SK-N-SH (cell line): ENCODE measurements at regions not wholly inside any gene's neighbourhood (a gene's known extent, or its start where the extent isn't known, plus 50 kb on each side); places are given as distances from the start of the nearest gene placed in this dataset.

Experiments used
- CTCF ChIA-PET: fragments of 300-600, 350-600 bp; formaldehyde crosslinking; extraction: SDS; loops from one replicate; lab custom pipeline; 2021; lab: Yijun Ruan, JAX
- POLR2A ChIA-PET: fragments of 350-600 bp; sonication (Branson Sonifier 250); formaldehyde crosslinking; extraction: SDS; loops from one replicate; lab custom pipeline; 2020; ENCODE audit warnings: antibody characterized with exemption, inconsistent platforms; lab: Yijun Ruan, JAX
- DNase-seq: peaks from one replicate; pipeline ENCODE4 v3.0.0; 2012
- H2AFZ ChIP-seq: fragments of 200-600 bp; sonication (generic); 2 replicates; pipeline ENCODE4 v1.8.1; 2016; ENCODE audit warnings: antibody characterized with exemption, mild to moderate bottlenecking, low read depth
- H3F3A ChIP-seq: fragments of 200-600 bp; sonication (generic); replicated peaks from 2 replicates; pipeline ENCODE3; 2016; ENCODE audit warnings: antibody characterized with exemption, mild to moderate bottlenecking; ENCODE audit not compliant: insufficient read depth
- H3K27ac ChIP-seq, 2 experiments: fragments of 200-500 bp in 1 of 2; fragments of 200-600 bp in 1 of 2; sonication (Bioruptor generic) in 1 of 2; sonication (generic), shearing (Covaris generic) in 1 of 2; 2 replicates each; pipeline versions ENCODE4 v1.5.1 to v1.6.1; 2014 to 2016; ENCODE audit warnings: low read depth in 2 of 2, inconsistent platforms in 1 of 2, low read length in 1 of 2, mild to moderate bottlenecking in 1 of 2, mixed read lengths in 1 of 2
- H3K27me3 ChIP-seq: fragments of 200-600 bp; sonication (generic), shearing (Covaris generic); 2 replicates; pipeline ENCODE4 v1.6.1; 2016; ENCODE audit warnings: mixed run types; ENCODE audit not compliant: insufficient read depth
- H3K36me3 ChIP-seq, 2 experiments: fragments of 200-500 bp in 1 of 2; fragments of 200-600 bp in 1 of 2; sonication (Bioruptor generic) in 1 of 2; sonication (generic) in 1 of 2; replicated peaks in 1 of 2; 2 replicates each; pipeline versions ENCODE3 to v1.5.1; 2014 to 2016; ENCODE audit warnings: low read length in 1 of 2, mild to moderate bottlenecking in 1 of 2; ENCODE audit not compliant: insufficient read depth in 2 of 2, control insufficient read depth in 1 of 2
- H3K4me1 ChIP-seq, 2 experiments: fragments of 200-500 bp in 1 of 2; fragments of 200-600 bp in 1 of 2; sonication (Bioruptor generic) in 1 of 2; sonication (generic), shearing (Covaris generic) in 1 of 2; 2 replicates each; pipeline versions ENCODE4 v1.5.1 to v1.6.1; 2014 to 2016; ENCODE audit warnings: low read depth in 1 of 2, low read length in 1 of 2, mixed run types in 1 of 2; ENCODE audit not compliant: insufficient read depth in 2 of 2, control insufficient read depth in 1 of 2
- H3K4me2 ChIP-seq: fragments of 200-600 bp; sonication (generic), shearing (Covaris generic); 2 replicates; pipeline ENCODE4 v1.6.1; 2017; ENCODE audit warnings: mixed run types
- H3K4me3 ChIP-seq, 2 experiments: fragments of 200-500 bp in 1 of 2; fragments of 200-600 bp in 1 of 2; sonication (Bioruptor generic) in 1 of 2; sonication (generic), shearing (Covaris generic) in 1 of 2; 2 replicates each; pipeline versions ENCODE4 v1.5.1 to v1.8.1; 2014 to 2016; ENCODE audit warnings: low read depth in 2 of 2, inconsistent platforms in 1 of 2, low read length in 1 of 2, mild to moderate bottlenecking in 1 of 2, mixed read lengths in 1 of 2, moderate library complexity in 1 of 2
- H3K79me2 ChIP-seq: fragments of 200-600 bp; sonication (generic); 2 replicates; pipeline ENCODE4 v1.8.1; 2017; ENCODE audit warnings: mild to moderate bottlenecking; ENCODE audit not compliant: insufficient read depth
- H3K9ac ChIP-seq: fragments of 200-600 bp; sonication (generic); 2 replicates; pipeline ENCODE4 v1.6.1; 2017; ENCODE audit warnings: mixed run types
- H3K9me2 ChIP-seq: fragments of 200-600 bp; sonication (generic); 2 replicates; pipeline ENCODE4 v1.6.1; 2017; ENCODE audit warnings: mixed run types
- H3K9me3 ChIP-seq: fragments of 200-600 bp; sonication (generic); 2 replicates; pipeline ENCODE4 v1.6.1; 2017; ENCODE audit warnings: mixed run types, mild to moderate bottlenecking, moderate library complexity
- H4K20me1 ChIP-seq: fragments of 200-600 bp; sonication (generic); 2 replicates; pipeline ENCODE4 v1.6.1; 2017; ENCODE audit warnings: mild to moderate bottlenecking, mixed run types; ENCODE audit not compliant: insufficient read depth
- FOXJ3 ChIP-seq: sonication (generic); formaldehyde crosslinking; IDR thresholded peaks from 2 replicates; pipeline ENCODE4 v1.5.1; 2020; ENCODE audit warnings: mild to moderate bottlenecking, missing genetic modification reagents
- GATA2 ChIP-seq: sonication (generic); formaldehyde crosslinking; IDR thresholded peaks from 2 replicates; pipeline ENCODE4 v1.5.0; 2020; ENCODE audit warnings: mild to moderate bottlenecking, missing genetic modification reagents
- JUND ChIP-seq: IDR thresholded peaks from 2 replicates; pipeline ENCODE4 v1.4.0; 2012
- NFIC ChIP-seq: IDR thresholded peaks from 2 replicates; pipeline ENCODE4 v1.4.0; 2012; ENCODE audit warnings: borderline replicate concordance
- NRF1 ChIP-seq: IDR thresholded peaks from 2 replicates; pipeline ENCODE4 v1.6.1; 2012; ENCODE audit warnings: low read depth, mild to moderate bottlenecking, low read length
- PBX3 ChIP-seq: IDR thresholded peaks from 2 replicates; pipeline ENCODE4; 2012
- POLR2AphosphoS5 ChIP-seq: IDR thresholded peaks from 2 replicates; pipeline ENCODE4 v1.6.1; 2012; ENCODE audit warnings: low read depth, low read length
- RAD21 ChIP-seq: IDR thresholded peaks from 2 replicates; pipeline ENCODE4 v1.6.1; 2012; ENCODE audit warnings: mild to moderate bottlenecking, low read length
- REST ChIP-seq: IDR thresholded peaks from 2 replicates; pipeline ENCODE4 v1.6.1; 2012; ENCODE audit warnings: mild to moderate bottlenecking, low read depth, low read length, moderate library complexity
- TAF1 ChIP-seq: IDR thresholded peaks from 2 replicates; pipeline ENCODE4 v1.6.1; 2012; ENCODE audit warnings: low read depth, mild to moderate bottlenecking, low read length, moderate library complexity, borderline replicate concordance
- TEAD4 ChIP-seq: IDR thresholded peaks from 2 replicates; pipeline ENCODE4 v1.4.0; 2012; ENCODE audit warnings: mild to moderate bottlenecking, borderline replicate concordance; ENCODE audit not compliant: insufficient read depth
- YY1 ChIP-seq: IDR thresholded peaks from 2 replicates; pipeline ENCODE4 v1.4.0; 2012; ENCODE audit warnings: low read depth, mild to moderate bottlenecking
- ZBTB33 ChIP-seq: IDR thresholded peaks from 2 replicates; pipeline ENCODE4 v1.4.0; 2012; ENCODE audit warnings: low read depth, borderline replicate concordance
- WGBS: methylation state at CpG from one replicate; pipeline ENCODE4 v1.1.6; 2017; ENCODE audit warnings: low lambda C conversion rate; 5-methylcytosine and 5-hydroxymethylcytosine counted together
- TF ChIP-seq, protein P1 (sequence below): fragments of 200-600 bp; sonication (generic); IDR thresholded peaks from 2 replicates; pipeline ENCODE4 v1.6.1; 2017; ENCODE audit warnings: antibody characterized with exemption, mild to moderate bottlenecking, moderate library complexity
- TF ChIP-seq, protein P2 (sequence below): IDR thresholded peaks from 2 replicates; pipeline ENCODE4 v1.4.0; 2012; ENCODE audit warnings: low read depth, borderline replicate concordance
- TF ChIP-seq, protein P3 (sequence below): fragments of 150-350 bp; IDR thresholded peaks from 2 replicates; pipeline ENCODE4 v1.6.1; 2016; ENCODE audit warnings: mild to moderate bottlenecking, low read depth, low read length

DNA sequence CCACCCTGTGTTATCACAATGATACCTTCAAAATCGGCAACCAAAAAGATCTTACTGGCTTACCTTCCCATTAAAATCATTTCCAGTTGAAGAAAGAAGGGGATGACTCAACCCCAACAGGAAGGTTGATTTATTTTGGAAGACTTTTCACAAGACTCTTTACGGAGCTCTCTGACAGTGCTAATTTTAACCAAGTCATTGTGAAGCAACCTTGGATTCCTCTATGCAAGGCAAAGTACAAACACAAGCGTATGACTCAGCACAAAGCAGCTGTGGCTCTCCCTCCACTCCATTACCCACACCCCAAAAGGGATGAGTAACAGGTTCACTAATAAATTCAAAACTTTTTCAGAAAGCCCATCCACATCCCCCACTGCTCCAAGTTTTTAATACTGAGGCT, 213.8 kb upstream of the FGF13 start:
- Histone ChIP-seq H3K9me3 (no peaks in the 10 kb centered on the region), H3K9ac (no peak overlapping the region), H3K4me3 (no peak overlapping the region), H4K20me1 (no peaks in the 10 kb centered on the region), H3K4me1 (no peaks in the 10 kb centered on the region; a peak in 1 of 4 replicates), H3K27ac (no peak overlapping the region), H3K79me2 (no peaks in the 10 kb centered on the region), H3K36me3 (no peaks in the 10 kb centered on the region), H3K27me3 (no peaks in the 10 kb centered on the region)
- WGBS, result 2% methylated on average over 3 of the region's 3 CpGs
- no peak for DNase-seq
- TF ChIP-seq, protein P1, sequence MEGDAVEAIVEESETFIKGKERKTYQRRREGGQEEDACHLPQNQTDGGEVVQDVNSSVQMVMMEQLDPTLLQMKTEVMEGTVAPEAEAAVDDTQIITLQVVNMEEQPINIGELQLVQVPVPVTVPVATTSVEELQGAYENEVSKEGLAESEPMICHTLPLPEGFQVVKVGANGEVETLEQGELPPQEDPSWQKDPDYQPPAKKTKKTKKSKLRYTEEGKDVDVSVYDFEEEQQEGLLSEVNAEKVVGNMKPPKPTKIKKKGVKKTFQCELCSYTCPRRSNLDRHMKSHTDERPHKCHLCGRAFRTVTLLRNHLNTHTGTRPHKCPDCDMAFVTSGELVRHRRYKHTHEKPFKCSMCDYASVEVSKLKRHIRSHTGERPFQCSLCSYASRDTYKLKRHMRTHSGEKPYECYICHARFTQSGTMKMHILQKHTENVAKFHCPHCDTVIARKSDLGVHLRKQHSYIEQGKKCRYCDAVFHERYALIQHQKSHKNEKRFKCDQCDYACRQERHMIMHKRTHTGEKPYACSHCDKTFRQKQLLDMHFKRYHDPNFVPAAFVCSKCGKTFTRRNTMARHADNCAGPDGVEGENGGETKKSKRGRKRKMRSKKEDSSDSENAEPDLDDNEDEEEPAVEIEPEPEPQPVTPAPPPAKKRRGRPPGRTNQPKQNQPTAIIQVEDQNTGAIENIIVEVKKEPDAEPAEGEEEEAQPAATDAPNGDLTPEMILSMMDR, result no peak
- TF ChIP-seq NRF1, result no peak
- TF ChIP-seq, protein P2, sequence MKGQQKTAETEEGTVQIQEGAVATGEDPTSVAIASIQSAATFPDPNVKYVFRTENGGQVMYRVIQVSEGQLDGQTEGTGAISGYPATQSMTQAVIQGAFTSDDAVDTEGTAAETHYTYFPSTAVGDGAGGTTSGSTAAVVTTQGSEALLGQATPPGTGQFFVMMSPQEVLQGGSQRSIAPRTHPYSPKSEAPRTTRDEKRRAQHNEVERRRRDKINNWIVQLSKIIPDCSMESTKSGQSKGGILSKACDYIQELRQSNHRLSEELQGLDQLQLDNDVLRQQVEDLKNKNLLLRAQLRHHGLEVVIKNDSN, result no peak
- no peak for TF ChIP-seq PBX3
- no peak for TF ChIP-seq GATA2
- no peak for TF ChIP-seq REST
- TF ChIP-seq YY1, result no peak
- no peak for TF ChIP-seq TAF1
- no peak for TF ChIP-seq RAD21
- TF ChIP-seq, protein P3, sequence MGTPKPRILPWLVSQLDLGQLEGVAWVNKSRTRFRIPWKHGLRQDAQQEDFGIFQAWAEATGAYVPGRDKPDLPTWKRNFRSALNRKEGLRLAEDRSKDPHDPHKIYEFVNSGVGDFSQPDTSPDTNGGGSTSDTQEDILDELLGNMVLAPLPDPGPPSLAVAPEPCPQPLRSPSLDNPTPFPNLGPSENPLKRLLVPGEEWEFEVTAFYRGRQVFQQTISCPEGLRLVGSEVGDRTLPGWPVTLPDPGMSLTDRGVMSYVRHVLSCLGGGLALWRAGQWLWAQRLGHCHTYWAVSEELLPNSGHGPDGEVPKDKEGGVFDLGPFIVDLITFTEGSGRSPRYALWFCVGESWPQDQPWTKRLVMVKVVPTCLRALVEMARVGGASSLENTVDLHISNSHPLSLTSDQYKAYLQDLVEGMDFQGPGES, result no peak
- TF ChIP-seq POLR2AphosphoS5, result no peak
- no peak for TF ChIP-seq TEAD4
- no peak for TF ChIP-seq ZBTB33
- TF ChIP-seq NFIC, result no peak
- TF ChIP-seq JUND, result no peak
- TF ChIP-seq FOXJ3 (CRISPR knock-in tag), result no peak
- TF ChIP-seq, all 33 proteins: peak for 0
- ChIA-PET POLR2A (no interaction called here), CTCF (no interaction called here)
- H3K9me2 ChIP-seq, result no peaks in the 10 kb centered on the region
- no peak overlapping the region for H3K4me2 ChIP-seq
- no peaks in the 10 kb centered on the region for H3F3A ChIP-seq
- H2AFZ ChIP-seq, result no peak overlapping the region
